Amniotic epithelial cell (primary cell): ENCODE measurements at regions not wholly inside any gene's neighbourhood (a gene's known extent, or its start where the extent isn't known, plus 50 kb on each side); places are given as distances from the start of the nearest gene placed in this dataset.

ENCODE experiments used
- DNase-seq: peaks from one replicate; pipeline ENCODE4 v3.0.0-alpha.2; 2010; ENCODE audit warnings: low read depth

DNA sequence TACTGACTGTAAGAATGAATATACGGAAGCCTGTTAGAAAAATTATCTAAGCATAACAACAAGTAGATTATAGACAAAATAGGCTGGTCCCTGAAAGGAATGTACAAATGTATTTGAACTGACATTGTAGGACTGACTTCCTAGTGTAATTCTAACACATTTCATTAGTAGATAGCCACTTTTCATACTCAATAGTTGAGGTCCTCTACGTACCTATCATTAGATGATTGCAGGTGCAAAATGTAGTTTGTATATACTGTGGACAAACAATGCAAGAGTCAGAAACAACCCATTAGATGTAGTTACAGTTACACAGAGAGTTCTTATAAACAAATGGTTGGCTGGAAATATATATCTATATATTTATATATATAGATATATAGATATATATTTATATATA is 402.3 kb upstream of the SLITRK6 start:
- no peak for DNase-seq

DNA sequence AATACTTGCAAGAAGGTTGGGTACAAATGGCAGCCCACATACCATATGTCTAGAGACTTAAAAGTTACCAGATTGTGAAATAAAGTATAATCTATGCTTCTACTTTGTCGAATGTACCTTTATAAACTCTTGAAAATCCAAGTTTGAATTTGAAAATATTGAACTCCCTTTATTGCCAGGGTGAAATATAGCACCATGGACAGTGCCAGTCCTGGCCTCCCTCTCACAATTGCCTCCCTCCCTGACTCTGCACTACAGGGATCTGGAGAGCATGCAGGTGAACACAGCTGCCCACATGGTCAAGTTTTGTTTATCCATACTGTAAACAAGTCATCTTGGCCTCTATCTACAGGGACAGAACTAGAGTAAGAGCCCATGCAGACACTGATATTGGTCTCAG is 394.1 kb upstream of the SLITRK6 start:
- no peak for DNase-seq

DNA sequence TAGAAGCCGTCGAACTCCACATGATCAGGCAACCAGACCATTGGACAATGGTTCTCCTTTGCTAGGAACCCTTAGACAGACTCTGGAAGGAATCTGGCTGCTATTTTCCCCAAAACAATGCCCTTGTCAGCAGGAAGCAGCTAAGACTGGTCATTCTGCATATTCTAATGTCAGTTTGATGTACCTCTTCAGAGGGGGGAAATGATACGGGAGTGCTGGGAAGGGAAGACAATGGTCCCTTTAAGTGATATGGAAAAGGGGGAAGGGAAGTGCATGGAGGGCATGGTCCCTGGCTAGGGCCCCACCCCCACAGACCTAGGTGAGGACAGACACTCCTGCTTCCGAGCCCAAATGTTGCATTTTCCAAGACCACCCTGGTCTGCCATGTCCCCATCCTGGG is 389.0 kb upstream of the SLITRK6 start:
- no peak for DNase-seq

DNA sequence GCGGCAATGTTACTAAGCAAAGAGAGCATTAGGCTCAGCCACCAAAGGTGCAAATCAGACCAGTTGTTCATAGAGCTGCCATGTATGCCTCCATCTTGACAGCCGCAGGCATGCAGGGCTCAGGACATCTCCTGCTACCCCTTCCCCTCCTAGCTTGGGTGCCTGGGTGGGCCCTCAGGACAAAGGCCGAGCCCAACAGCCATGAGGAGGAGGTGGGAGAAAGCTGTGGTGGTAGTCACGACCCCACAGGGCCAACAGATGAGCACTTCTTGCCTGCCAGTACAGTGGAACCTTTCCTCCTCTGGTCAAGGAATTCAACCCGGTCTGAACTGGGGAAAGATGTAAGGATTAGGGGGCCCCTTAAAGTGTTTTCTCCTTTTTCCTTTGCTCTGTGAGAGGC is 386.4 kb upstream of the SLITRK6 start:
- DNase-seq = no peak

DNA sequence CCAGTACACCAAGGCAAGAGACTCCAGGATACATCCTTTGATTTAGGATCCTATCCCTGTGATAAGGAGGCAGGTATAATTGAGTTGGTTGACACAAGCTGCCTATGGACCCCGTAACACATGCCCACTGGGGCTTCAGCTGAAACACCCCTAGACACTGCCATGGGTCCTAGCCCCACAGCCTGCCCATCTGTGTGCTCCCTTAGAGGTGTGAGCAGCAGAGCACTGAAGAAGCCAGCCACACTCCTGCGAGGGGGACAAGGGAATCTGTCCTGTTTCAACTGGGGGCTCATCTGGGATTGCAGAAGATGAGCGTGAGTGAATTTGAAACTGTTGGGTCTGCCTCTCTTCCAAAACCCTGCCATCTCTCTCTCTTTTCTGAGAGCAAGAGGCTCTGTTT is 385.9 kb upstream of the SLITRK6 start:
- no peak for DNase-seq

DNA sequence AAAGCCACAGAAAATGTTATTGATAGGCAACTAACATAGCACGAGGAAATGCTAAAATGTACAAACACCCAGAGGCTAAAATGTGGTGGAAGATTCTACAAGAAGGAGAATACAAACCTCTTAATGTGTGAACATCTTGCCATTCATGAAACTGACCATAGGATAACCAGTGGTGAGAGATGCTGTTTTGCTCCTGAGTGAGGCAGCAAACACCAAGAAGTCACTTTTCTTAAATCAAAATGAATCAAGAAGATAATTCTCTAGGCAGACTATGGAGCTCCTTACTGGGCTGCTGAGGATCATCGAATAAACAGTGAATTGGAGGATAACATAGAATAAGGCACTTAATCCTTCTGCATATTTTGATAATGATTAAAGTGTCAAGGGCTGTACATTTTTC is 375.4 kb upstream of the SLITRK6 start:
- no peak for DNase-seq

DNA sequence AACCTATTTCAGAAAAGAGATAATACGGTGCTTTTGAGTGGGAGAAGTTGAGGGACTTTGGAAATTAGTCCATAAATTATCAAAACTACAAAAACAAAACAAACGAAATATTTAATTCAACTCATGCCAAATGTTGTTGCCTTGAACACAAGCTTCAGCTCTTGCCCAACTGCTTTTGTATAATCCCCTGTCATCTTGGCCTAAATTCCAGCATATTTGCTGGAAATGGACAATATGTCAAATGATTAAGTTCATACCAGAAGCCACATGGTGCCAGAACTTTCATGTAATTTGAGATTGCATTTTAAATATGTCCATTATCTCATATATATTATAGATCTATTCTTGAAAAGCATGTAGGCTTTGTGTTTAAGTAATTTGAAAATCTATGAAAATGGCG is 373.7 kb upstream of the SLITRK6 start:
- DNase-seq = peak; percentile 0

DNA sequence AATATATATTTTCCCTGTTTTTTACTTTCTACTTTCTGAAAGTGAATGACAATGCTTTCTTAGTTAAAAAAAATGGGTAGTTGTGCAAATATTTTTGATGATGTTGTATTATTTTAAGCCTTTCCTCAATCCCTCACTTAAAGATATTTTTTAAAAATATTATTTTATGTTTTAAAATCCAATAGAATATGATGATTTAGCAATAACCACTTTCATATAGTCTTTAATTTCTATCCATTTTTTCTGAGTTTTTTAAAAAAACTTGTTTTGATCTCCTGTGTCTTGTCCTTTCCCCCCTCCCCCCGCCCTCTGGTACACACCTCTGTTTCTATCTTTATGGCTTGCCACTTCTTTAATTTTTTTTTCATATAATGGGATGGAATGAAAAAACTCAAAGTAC is 362.0 kb upstream of the SLITRK6 start:
- DNase-seq = no peak

DNA sequence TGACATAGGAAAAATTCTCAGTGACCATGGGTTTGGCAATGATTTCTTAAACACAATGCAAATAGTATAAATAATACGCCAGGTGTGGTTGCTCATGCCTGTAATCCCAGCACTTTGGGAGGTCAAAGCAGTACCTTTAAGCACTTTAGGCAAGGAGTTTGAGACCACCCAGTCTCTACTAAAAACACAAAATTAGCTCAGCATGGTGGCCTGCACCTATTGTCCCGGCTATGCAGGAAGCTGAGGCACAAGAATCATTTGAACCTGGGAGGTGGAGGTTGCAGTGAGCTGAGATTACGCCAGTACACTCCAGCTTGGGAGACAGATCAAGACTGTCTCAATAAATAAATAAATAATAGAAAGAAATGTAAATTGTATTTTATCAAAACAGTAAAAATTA is 356.5 kb upstream of the SLITRK6 start:
- no peak for DNase-seq

DNA sequence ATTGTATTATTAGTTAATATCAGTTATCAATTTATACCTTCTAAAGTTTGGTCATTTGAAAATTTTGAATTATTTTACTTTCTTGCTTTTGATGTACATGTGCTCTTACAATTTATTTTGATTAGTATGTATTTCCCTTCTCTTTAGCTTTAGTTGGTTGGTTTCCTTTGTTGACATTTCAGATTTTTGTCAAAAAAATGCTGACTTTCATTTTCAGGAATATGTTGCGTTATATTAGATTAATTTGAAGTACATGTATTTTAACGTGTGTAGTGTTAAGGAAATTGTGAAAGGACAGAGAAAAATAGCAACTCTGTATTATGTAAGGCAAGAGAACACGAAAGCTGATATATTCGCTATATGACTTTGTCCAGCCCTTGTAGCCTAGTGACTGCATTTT is 342.9 kb upstream of the SLITRK6 start:
- no peak for DNase-seq

DNA sequence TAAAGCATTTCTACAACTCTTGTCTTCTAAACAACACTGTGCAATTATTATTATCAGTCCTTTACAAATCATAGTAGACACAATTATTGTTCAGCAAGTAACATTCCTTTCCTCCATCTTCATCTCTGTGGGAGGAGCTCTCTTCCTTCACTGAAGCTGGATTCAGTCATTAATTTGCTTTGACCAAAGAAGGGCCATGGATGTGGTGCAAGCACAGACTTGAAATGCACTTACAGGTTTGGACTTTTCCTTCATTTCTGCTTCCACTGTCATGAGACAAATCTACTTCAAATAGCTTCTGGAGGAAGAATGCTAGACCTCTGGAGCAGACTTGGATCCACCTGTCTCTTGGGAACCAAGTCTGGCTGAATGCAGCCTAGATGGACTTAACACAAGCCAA is 336.6 kb upstream of the SLITRK6 start:
- no peak for DNase-seq

DNA sequence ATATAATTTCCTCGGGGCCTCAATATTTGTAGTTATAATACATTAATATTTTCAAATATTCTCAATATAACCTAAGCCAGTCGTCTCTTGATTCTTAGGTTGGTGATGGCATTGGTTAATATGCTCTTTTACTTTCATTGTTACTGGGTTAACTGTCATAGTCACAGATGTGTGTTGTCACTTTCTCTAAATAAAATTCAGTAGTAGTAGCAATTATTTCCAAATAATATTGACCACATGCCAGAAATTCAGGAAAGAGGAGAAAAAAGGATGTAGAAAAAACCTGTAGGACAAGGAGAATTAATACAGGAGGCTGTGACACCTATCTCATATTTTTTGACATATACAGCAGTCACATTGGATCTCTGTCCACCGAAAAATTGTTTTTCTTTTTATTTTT is 322.7 kb upstream of the SLITRK6 start:
- no peak for DNase-seq

DNA sequence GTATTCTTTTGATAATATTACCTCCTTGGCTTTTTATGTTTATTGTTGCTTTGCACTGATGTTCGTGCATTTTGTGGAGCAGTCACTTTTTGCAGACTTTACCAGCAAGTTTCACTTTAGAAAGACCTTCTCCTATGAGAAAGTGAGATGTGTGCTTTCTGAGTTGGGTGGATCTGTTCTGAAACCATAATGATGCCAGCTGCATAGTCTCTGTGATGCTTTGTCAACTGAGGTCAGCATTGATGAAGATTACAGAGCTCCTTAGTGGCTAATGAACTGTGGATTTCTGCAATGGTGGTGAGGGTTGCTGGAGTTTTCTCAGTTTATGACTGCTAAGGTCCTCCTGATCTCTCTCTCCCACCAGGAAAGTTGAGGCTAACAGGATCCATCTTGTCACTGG is 309.9 kb upstream of the SLITRK6 start:
- no peak for DNase-seq

DNA sequence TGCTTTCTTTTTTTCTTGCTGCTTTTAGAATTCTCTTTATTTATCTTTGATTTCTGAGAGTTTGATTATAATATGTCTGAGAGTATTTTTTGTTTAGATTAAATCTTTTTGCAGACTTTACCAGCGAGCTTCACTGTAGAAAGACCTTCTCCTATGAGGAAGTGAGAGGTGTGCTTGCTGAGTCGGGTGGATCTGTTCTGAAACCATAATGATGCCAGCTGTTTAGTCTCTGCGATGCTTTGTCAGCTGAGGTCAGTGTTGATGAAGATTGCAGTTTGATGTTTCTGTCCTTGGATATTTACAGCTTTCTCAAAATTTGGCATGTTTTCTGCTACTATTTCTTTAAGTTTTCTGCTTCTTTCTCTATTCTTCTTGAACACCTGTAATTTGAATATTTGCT is 309.1 kb upstream of the SLITRK6 start:
- DNase-seq = no peak

DNA sequence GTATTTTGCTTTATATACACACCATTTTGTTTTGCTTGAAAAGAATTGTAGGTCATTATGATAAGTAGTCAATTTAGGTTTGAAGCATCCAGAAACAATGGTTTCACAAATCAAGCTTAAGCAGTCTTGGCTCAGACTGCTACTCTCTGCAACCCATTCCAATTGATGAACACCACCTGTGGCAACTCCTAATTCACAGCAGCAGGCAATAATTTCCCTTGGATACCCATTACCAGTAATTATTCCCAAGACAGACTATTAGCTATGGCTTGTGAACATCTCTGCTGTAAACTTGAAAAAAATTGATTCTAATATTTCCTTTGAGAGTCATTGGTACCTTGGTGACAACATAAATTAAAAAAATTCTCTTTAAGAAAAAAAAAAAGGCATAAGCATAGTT is 299.3 kb upstream of the SLITRK6 start:
- no peak for DNase-seq

DNA sequence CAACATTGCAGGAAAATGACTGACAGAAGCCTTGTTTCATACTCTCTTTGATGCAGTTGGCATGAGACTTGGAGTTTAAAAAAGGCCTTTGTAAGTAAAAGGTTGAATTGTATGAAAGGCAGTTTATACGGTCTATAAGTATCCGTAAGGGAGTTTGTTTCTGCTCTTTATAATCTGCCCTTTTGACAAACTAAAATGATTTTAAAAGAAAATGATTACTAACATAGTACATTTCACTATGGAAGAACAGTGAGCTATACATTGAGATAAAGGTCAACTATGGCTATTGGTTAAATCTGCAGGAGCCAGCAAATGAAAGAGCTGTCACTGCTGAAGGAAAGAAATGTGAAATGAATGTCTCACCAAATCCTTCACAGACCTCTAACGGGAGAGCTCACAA is 296.1 kb upstream of the SLITRK6 start:
- no peak for DNase-seq

DNA sequence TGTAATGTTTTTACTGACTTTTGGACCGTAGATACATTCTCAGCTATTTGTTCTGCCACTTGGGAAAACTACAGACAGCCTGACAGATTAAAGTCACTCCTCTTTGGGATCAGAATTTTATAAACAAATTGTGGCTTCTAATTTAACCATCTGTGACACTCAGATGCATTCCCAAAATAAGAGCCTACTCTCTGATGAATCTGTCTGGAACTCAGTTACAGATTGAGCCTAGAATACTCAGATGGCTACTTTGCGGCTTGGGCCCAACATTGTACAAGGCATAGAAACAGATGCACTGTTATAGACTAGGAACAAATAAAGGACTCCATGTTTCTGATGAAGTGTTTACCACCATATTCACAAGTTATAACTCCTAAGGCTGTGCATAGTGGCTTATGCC is 291.0 kb upstream of the SLITRK6 start:
- no peak for DNase-seq

DNA sequence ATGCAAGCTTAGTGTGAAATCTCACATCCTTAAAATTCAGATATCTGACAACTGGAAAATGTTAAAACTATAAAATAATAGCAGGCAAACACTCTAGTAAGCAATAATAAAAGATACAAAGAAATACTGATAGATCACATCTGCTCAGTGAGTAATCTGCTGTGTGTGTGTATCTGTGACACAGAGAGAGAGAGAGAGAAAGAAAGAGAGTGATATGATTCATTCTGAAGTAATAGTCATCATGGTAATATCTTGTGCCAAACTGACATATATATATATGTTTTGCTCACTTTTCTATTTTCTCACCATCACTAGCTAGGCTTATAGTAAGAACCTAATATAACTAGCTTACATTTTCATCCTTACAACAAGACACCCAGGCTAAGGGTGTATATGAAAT is 288.0 kb upstream of the SLITRK6 start:
- no peak for DNase-seq

DNA sequence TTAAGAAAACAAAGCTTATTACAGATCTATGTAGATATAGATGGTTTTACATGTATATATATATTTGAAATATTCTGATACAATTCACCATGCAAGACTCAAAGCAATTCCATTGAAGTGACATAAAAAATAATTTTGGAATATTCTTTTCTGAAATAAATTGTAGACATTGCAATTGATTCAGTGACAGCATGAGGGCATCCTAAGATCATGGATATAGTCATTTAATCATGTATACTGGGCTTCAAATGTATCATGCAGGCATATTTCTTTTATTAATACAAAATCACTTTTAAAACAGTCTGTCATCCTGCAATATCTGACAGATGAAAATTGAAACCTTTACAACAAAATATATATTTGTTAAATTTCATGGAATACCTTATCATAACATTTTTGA is 286.7 kb upstream of the SLITRK6 start:
- no peak for DNase-seq

DNA sequence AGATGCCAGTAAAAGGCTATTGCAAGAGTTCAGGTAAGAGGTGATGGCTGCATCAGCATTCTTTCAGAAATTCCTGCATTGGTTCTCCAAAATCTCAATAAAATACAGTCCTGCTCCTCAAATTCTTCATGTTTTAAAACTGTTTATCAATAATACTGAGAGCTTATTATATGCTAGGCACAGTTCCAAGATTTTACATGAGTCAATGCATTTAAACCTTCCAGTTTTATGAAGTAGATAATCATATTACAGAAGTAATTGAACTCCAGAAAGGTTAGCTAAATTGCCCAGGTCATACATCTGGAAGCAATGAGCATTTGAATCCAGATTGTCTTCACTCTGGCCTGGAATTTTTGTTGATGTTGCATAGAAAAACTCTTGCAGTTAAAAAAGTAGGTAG is 282.9 kb upstream of the SLITRK6 start:
- no peak for DNase-seq

DNA sequence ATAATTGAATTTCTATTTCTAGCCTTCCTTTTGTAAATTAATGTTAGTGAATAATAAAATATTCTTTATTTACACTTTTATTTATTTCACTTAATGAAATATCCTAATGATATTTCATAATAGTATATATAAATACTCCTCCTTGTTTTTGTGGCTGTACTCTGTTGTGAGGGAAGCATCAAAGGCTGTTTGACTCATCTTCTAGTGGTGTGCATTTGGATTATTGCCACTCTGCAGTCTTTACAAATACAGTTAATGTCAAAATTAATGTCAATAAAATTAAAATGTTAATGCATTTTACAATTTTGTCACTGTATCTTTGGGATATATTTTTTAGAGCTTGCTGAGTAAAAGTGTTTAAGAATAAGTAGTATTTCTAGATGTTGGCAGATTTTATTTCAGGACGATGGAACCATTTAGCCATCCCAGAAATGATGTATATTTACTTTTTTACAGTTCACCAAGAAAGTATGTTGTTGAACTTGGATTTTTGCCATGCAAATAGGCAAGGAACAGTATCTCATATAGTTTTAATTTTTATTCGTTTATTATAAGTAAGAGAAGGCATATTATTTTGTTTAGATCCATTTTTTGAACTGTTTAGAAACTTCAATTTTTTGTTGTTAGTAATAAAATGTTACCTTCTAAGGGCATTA is 281.2 kb upstream of the SLITRK6 start:
- no peak for DNase-seq

DNA sequence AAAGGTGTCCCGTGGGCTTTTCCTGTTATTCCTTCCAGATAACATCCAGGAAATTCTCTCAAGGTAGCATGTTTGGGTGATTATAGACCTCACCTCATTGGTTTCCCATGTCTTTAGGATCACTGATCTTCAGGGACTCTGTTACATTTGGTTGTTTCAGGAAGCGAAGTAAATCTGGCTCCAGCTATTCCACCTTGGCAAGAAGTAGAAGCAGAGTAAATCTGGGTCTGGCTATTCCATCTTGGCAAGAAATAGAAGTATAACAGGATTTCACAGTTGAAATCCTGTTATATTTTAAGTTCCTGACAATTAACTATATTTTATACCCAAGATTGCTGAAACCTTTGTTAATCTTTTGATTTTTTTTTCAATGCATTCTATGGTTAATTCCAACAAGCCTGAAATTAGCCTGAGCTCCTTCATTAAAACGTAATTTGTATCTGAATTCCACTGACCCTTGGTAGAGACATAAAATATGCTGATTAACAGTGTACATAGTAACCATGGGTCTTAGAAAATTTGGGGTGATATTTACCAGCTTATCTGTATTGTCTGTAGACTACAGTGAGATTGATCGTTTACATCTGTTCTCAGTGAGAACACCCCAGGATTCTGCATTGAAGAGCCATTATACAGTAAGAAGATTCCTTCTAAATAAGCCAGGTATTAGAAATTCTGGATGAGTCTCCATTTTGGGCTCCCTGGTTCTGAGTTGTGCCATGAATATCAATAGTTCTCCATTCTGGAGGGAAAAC is 267.6 kb upstream of the SLITRK6 start:
- DNase-seq = no peak

DNA sequence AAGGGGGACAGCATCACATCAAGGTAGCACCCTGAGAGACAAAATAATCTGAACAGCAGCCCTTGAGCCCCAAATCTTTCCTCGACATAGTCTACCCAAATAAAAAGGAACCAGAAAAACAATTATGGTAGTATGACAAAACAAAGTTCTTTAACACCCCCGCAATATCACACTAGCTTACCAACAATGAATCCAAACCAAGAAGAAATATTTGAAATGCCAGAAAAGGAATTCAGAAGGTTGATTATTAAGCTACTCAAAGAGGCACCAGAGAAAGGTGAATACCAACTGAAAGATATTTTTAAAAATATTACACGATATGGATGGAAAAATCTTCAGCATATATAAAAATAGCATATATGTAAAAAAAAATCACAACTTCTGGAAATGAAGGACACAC is 252.9 kb upstream of the SLITRK6 start:
- DNase-seq = no peak
